NT2/D1 (cell line): ENCODE measurements at regions not wholly inside any gene's neighbourhood (a gene's known extent, or its start where the extent isn't known, plus 50 kb on each side); places are given as distances from the start of the nearest gene placed in this dataset.

Source experiments
- SUZ12 ChIP-seq: IDR thresholded peaks from 2 replicates; pipeline ENCODE4 v1.6.1; 2011; ENCODE audit not compliant: insufficient read length, insufficient read depth; ENCODE audit errors: extremely low read depth
- YY1 ChIP-seq: IDR thresholded peaks from 2 replicates; pipeline ENCODE4 v1.6.1; 2011; ENCODE audit not compliant: insufficient read length, insufficient read depth
- ZNF274 ChIP-seq: IDR thresholded peaks from 2 replicates; pipeline ENCODE4 v1.6.1; 2011; ENCODE audit warnings: mild to moderate bottlenecking, low read depth, low read length

DNA sequence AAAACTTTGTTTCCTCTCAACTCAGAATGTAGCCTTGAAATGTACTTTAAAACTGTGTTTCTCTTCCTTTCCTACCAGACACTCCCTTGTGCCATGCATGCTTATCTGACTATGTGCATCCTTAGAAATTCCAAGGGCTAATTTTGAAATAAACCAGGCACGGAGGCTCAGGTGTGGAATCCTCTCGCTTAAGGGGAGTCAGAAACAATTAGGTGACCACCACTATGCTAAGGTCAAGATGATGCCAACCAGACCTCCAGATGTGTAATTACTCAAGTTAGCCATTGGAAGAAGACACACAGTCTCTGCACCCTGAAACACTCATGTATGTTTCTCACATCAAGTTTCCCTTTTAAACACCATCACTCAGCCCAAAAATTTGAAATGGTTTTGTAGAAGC, 572.1 kb downstream of the VGLL3 start:
- TF ChIP-seq YY1 (no peak), ZNF274 (no peak), SUZ12 (no peak)
